Spinal cord (tissue), 9 donors: ENCODE measurements at regions not wholly inside any gene's neighbourhood (a gene's known extent, or its start where the extent isn't known, plus 50 kb on each side); places are given as distances from the start of the nearest gene placed in this dataset.
"Not testable (repeated sequence)": the region's sequence is repeated elsewhere in the genome, so short reads cannot be mapped to it uniquely, and the experiment has no call there.

ENCODE experiments used
- DNase-seq, 6 donors: peaks; one replicate each; pipeline versions ENCODE4 v3.0.0 to v3.0.0-alpha.2; 2013 to 2015; ENCODE audit warnings: low spot score in 6 of 6, low read depth in 4 of 6
- H3K27ac ChIP-seq: one replicate; pipeline ENCODE4 v1.5.1; 2013; ENCODE audit warnings: low read depth, low read length, control low read depth
- H3K27me3 ChIP-seq: one replicate; pipeline ENCODE4 v1.6.1; 2013; ENCODE audit warnings: low read length; ENCODE audit not compliant: control insufficient read depth, insufficient read depth
- H3K36me3 ChIP-seq: one replicate; pipeline ENCODE4 v1.6.1; 2013; ENCODE audit warnings: low read length; ENCODE audit not compliant: control insufficient read depth, insufficient read depth
- H3K4me1 ChIP-seq: one replicate; pipeline ENCODE4 v1.6.1; 2013; ENCODE audit warnings: low read length; ENCODE audit not compliant: control insufficient read depth, insufficient read depth
- H3K4me3 ChIP-seq: one replicate; pipeline ENCODE4 v1.5.1; 2013; ENCODE audit warnings: low read depth, low read length, control low read depth
- H3K9me3 ChIP-seq: one replicate; pipeline ENCODE4 v1.6.1; 2013; ENCODE audit warnings: low read length; ENCODE audit not compliant: control insufficient read depth, insufficient read depth
- WGBS: methylation state at CpG from one replicate; pipeline ENCODE4 v1.1.5; 2013; ENCODE audit warnings: missing lambda C conversion rate; ENCODE audit not compliant: insufficient coverage; 5-methylcytosine and 5-hydroxymethylcytosine counted together
- donor health status: healthy.

DNA sequence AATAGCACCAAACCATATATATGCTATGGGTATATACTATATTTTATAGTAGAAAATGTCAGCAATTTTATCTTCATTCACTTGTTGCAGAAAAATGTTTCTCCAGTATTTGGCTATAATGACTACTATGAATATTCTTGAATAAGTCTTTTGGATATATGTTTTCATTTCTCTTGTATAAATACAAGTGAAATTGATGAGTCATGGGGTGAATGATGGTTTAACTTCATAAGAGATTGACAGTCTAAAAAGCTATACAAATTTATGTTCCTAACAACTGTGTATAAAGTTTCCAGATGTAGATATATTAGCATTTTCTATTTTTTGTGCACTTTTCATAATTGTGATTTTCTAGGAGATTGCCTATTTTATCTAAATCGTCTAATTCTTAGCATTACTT lies 714.8 kb downstream of the TRHDE start:
- Histone ChIP-seq H3K4me1 (no peaks in the 10 kb centered on the region), H3K27me3 (no peaks in the 10 kb centered on the region), H3K9me3 (no peaks in the 10 kb centered on the region), H3K27ac (no peak overlapping the region), H3K4me3 (no peak overlapping the region), H3K36me3 (no peaks in the 10 kb centered on the region)
- no CpG with 5 or more reads among the region's 1 CpG for WGBS
- no peak for DNase-seq

- H3K36me3 ChIP-seq: no peaks in the 10 kb centered on the region
- H3K4me3 ChIP-seq: no peak overlapping the region
- no peak overlapping the region for H3K27ac ChIP-seq
- 80% methylated on average over 2 of the region's 4 CpGs for WGBS
- no peaks in the 10 kb centered on the region for H3K4me1 ChIP-seq
- no peaks in the 10 kb centered on the region for H3K27me3 ChIP-seq
- no peaks in the 10 kb centered on the region for H3K9me3 ChIP-seq
- peak in 1 of 6 donors; percentile 13 for DNase-seq
Measured at GRCh38 chr12:72989458-72989947, 717.3 kb downstream of the TRHDE start.

DNA sequence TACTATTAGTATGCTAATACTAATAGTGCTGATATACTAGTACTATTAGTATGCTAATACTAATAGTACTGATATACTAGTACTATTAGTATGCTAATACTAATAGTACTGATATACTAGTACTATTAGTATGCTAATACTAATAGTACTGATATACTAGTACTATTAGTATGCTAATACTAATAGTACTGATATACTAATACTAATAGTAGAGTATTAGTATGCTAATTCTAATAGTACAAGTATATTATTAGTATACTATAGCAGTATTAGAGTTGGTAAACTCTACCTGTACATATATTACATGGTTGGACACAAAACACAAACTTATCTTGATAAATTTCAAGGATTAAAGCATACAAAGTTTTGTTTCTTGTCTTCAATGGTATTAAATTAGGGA lies 722.9 kb downstream of the TRHDE start:
- not testable (repeated sequence) for H3K4me3 ChIP-seq, H3K4me1 ChIP-seq, DNase-seq, H3K27ac ChIP-seq, H3K9me3 ChIP-seq, H3K36me3 ChIP-seq, H3K27me3 ChIP-seq

GRCh38 chr12:72995616-72996015 lies 723.4 kb downstream of the TRHDE start:
- 60% methylated on average over 1 of the region's 5 CpGs for WGBS
- Histone ChIP-seq H3K27me3 (no peaks in the 10 kb centered on the region), H3K4me1 (no peaks in the 10 kb centered on the region), H3K4me3 (no peak overlapping the region), H3K9me3 (no peaks in the 10 kb centered on the region), H3K36me3 (no peaks in the 10 kb centered on the region), H3K27ac (no peak overlapping the region)
- DNase-seq: no peak

DNA sequence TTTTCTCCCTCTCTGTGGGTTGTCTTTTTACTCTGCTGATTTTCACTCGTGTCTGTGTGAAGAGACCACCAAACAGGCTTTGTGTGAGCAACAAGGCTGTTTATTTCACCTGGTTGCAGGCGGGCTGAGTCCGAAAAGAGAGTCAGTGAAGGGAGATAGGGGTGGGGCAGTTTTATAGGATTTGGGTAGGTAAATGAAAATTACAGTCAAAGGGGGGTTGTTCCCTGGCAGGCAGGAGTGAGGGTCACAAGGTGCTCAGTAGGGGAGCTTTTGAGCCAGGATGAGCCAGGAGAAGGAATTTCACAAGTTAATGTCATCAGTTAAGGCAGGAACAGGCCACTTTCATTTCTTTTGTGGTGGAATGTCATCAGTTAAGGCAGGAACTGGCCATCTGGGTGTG lies 729.6 kb downstream of the TRHDE start:
- WGBS: 79% methylated on average over 3 of the region's 3 CpGs
- H3K27ac ChIP-seq, H3K27me3 ChIP-seq, H3K4me1 ChIP-seq, H3K4me3 ChIP-seq, H3K9me3 ChIP-seq, H3K36me3 ChIP-seq, DNase-seq: not testable (repeated sequence)

- not testable (repeated sequence) for H3K36me3 ChIP-seq, DNase-seq, H3K4me3 ChIP-seq, H3K27ac ChIP-seq, H3K4me1 ChIP-seq, H3K9me3 ChIP-seq, H3K27me3 ChIP-seq
- 76% methylated on average over 1 of the region's 1 CpG for WGBS
Measured at GRCh38 chr12:73002504-73002903, 730.3 kb downstream of the TRHDE start.

DNA sequence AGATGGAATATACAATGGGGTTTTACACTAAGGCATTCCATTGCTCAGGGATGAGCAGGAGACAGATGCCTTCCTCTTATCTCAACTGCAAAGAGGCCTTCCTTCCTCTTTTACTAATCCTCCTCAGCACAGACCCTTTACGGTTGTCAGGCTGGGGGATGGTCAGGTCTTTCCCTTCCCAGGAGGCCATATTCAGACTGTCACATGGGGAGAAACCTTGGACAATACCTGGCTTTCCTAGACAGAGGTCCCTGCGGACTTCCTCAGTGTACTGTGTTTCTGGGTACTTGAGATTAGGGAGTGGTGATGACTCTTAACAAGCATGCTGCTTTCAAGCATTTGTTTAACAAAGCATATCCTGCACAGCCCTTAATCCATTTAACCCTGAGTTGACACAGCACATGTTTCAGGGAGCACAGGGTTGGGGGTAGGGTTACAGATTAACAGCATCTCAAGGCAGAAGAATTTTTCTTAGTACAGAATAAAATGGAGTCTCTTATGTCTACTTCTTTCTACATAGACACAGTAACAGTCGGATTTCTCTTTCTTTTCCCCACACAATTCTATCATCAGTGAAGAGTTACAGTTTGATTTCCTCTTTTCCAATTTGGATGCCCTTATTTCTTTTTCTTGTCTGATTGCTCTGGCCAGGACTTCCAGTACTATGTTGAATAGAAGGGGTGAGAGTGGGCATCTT lies 737.1 kb downstream of the TRHDE start:
- not testable (repeated sequence) for H3K36me3 ChIP-seq, H3K9me3 ChIP-seq, H3K27me3 ChIP-seq, DNase-seq, H3K4me3 ChIP-seq, H3K27ac ChIP-seq, H3K4me1 ChIP-seq
- no CpG with 5 or more reads among the region's 3 CpGs for WGBS

DNA sequence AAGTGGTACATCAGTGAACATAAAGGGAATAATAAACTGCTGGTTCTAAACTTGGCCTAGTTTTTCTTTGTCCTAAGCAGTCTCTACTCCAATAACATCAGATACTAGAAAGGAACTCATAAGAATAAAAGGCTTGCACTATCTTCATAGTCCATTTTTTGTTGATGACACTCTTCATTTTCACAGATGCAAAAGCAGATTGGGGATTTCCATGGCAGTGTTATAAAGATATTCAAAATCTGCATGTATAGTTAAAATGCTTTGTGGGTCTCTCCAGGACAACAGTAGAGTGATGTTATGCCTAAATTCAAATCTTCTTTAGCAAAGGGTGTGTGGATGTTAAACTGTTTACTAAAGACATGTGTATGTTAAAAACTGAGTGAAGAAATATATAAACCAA lies 745.8 kb downstream of the TRHDE start:
- Histone ChIP-seq H3K27me3 (no peaks in the 10 kb centered on the region), H3K9me3 (no peaks in the 10 kb centered on the region), H3K4me3 (no peak overlapping the region), H3K27ac (no peak overlapping the region), H3K4me1 (no peaks in the 10 kb centered on the region), H3K36me3 (no peaks in the 10 kb centered on the region)
- DNase-seq: peak in 1 of 6 donors; percentile 56

DNA sequence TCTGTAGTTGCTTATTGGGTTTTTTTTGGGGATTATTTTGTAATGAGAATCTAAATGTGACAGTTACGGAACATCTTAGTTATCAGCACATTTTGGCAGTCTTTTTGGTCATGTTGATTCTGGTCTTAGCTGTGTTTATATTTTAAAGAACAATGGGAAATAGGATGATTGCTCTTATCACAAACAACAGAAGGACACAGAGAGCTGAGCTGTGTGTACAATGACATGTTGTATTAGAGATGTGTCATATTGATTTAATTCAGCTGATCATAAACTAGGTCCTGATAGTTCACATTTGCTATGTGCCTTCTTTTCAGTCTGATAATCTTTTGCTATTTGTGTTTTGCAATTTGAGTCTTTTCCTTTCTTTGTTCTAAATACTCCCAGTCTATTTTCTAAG lies 781.7 kb downstream of the TRHDE start:
- Histone ChIP-seq H3K36me3 (no peaks in the 10 kb centered on the region), H3K27me3 (no peaks in the 10 kb centered on the region), H3K27ac (no peak overlapping the region), H3K4me1 (no peaks in the 10 kb centered on the region), H3K9me3 (no peaks in the 10 kb centered on the region), H3K4me3 (no peak overlapping the region)
- WGBS: no CpG with 5 or more reads among the region's 1 CpG
- no peak for DNase-seq

GRCh38 chr12:73057428-73057827 lies 785.3 kb downstream of the TRHDE start:
- DNase-seq: no peak
- WGBS: 98% methylated on average over 6 of the region's 8 CpGs
- Histone ChIP-seq H3K36me3 (no peaks in the 10 kb centered on the region), H3K27ac (no peak overlapping the region), H3K27me3 (no peaks in the 10 kb centered on the region), H3K4me3 (no peak overlapping the region), H3K9me3 (no peaks in the 10 kb centered on the region), H3K4me1 (no peaks in the 10 kb centered on the region)
